HepG2 (cell line): ENCODE measurements at regions not wholly inside any gene's neighbourhood (a gene's known extent, or its start where the extent isn't known, plus 50 kb on each side); places are given as distances from the start of the nearest gene placed in this dataset.

Source experiments
- ATAC-seq: fragments of 200-7000 bp; cut with Tn5 transposase; 3 replicates; pipeline ENCODE4 v1.9.1; 2020; ENCODE audit warnings: mild to moderate bottlenecking, moderate library complexity
- BruUV-seq: library from RNA; stranded (reverse); fragments of 400-500 nt; replicated peaks from 2 replicates; lab custom pipeline; 2021; lab: Mats Ljungman, UMichigan
- CTCF ChIA-PET: fragments of 300-600 bp; formaldehyde crosslinking; extraction: SDS; loops from one replicate; lab custom pipeline; 2021; ENCODE audit warnings: low total read pairs, inconsistent platforms, low intra/inter-chr PET ratio; lab: Yijun Ruan, JAX
- POLR2A ChIA-PET: fragments of 350-600 bp; sonication (Branson Sonifier 250); formaldehyde crosslinking; loops from one replicate; lab custom pipeline; 2020; ENCODE audit warnings: antibody characterized with exemption, inconsistent platforms; lab: Yijun Ruan, JAX
- DNase-seq: peaks from one replicate; pipeline ENCODE4 v3.0.0-alpha.2; 2015; ENCODE audit warnings: low spot score
- FAIRE-seq: peaks from 3 replicates; lab custom pipeline; 2011; peaks lifted over from hg19 to GRCh38; lab: Jason Lieb, UNC
- H2AFZ ChIP-seq: one replicate; pipeline ENCODE4 v1.6.1; 2011; ENCODE audit warnings: low read length, inconsistent platforms
- H3K27ac ChIP-seq: fragments of 300-600 bp; 3 replicates; pipeline ENCODE4 v1.8.0; 2011; ENCODE audit warnings: mixed run types, mild to moderate bottlenecking, mixed read lengths, low read length, inconsistent platforms; ENCODE audit not compliant: insufficient read depth; ENCODE audit errors: extremely low read length
- H3K27me3 ChIP-seq, 2 experiments: fragments of 200-600 bp in 1 of 2; 2 replicates in 1 of 2; 3 replicates in 1 of 2; pipeline versions ENCODE4 v1.6.0 to v1.8.0; 2011; ENCODE audit warnings: low read length in 2 of 2, mild to moderate bottlenecking in 2 of 2, moderate library complexity in 2 of 2, inconsistent platforms in 1 of 2; ENCODE audit not compliant: insufficient read depth in 2 of 2, control insufficient read depth in 1 of 2
- H3K36me3 ChIP-seq, 2 experiments: fragments of 200-600 bp in 1 of 2; replicated peaks in 1 of 2; 2 replicates in 1 of 2; 3 replicates in 1 of 2; pipeline versions ENCODE4 v1.5.1 to v1.8.0; 2011; ENCODE audit warnings: low read length in 2 of 2, inconsistent platforms in 1 of 2; ENCODE audit not compliant: insufficient read depth in 2 of 2, control insufficient read depth in 1 of 2
- H3K4me1 ChIP-seq: 2 replicates; pipeline ENCODE4 v1.5.1; 2012; ENCODE audit warnings: low read length, inconsistent platforms; ENCODE audit not compliant: insufficient read depth
- H3K4me2 ChIP-seq: 2 replicates; pipeline ENCODE4 v1.6.0; 2011; ENCODE audit warnings: low read depth, low read length, inconsistent platforms
- H3K4me3 ChIP-seq, 3 experiments: fragments of 200-600 bp in 1 of 3; sonication (generic), shearing (Covaris generic) in 1 of 3; replicated peaks in 1 of 3; 2 replicates each; pipeline ENCODE4 v1.5.1; 2011 to 2016; ENCODE audit warnings: low read length in 3 of 3, inconsistent platforms in 2 of 3, low read depth in 2 of 3, mild to moderate bottlenecking in 2 of 3, control low read depth in 1 of 3, mixed read lengths in 1 of 3; ENCODE audit not compliant: insufficient read depth in 1 of 3
- H3K79me2 ChIP-seq: one replicate; pipeline ENCODE4 v1.6.1; 2011; ENCODE audit warnings: low read length, inconsistent platforms; ENCODE audit not compliant: insufficient read depth
- H3K9ac ChIP-seq: 2 replicates; pipeline ENCODE4 v1.6.0; 2011; ENCODE audit warnings: mild to moderate bottlenecking, low read depth, low read length, inconsistent platforms; ENCODE audit not compliant: insufficient read depth
- H3K9me3 ChIP-seq: 2 replicates; pipeline ENCODE4 v1.5.1; 2012; ENCODE audit warnings: mild to moderate bottlenecking, low read length
- H4K20me1 ChIP-seq: 2 replicates; pipeline ENCODE4 v1.6.0; 2011; ENCODE audit warnings: inconsistent platforms, mild to moderate bottlenecking, low read length, moderate library complexity; ENCODE audit not compliant: insufficient read depth
- ARID4A ChIP-seq: sonication (generic); formaldehyde crosslinking; IDR thresholded peaks from 2 replicates; pipeline ENCODE4 v1.5.0; 2020; ENCODE audit warnings: mild to moderate bottlenecking, missing genetic modification reagents, borderline replicate concordance
- ELF4 ChIP-seq: sonication (generic); formaldehyde crosslinking; IDR thresholded peaks from 2 replicates; pipeline ENCODE4 v1.5.0; 2020; ENCODE audit warnings: missing genetic modification reagents, mild to moderate bottlenecking, moderate library complexity, borderline replicate concordance
- IRF9 ChIP-seq: sonication (generic); formaldehyde crosslinking; IDR thresholded peaks from 2 replicates; pipeline ENCODE4 v1.8.0; 2022; ENCODE audit warnings: missing genetic modification reagents, mild to moderate bottlenecking, borderline replicate concordance
- KDM6A ChIP-seq: IDR thresholded peaks from 2 replicates; pipeline ENCODE4 v1.6.1; 2016; ENCODE audit warnings: low read depth
- KLF12 ChIP-seq: sonication (generic); formaldehyde crosslinking; IDR thresholded peaks from 2 replicates; pipeline ENCODE4 v1.4.0; 2020; ENCODE audit warnings: missing genetic modification reagents, borderline replicate concordance
- MAZ ChIP-seq, 2 experiments: sonication (generic) in 1 of 2; formaldehyde crosslinking in 1 of 2; IDR thresholded peaks; 2 replicates each; pipeline versions ENCODE4 v1.5.0 to v1.6.1; 2012 to 2020; ENCODE audit warnings: low read depth in 2 of 2, mild to moderate bottlenecking in 2 of 2, borderline replicate concordance in 1 of 2, improper control_type of control experiment in 1 of 2, low read length in 1 of 2, missing genetic modification reagents in 1 of 2, moderate library complexity in 1 of 2
- MED13 ChIP-seq: sonication (generic); formaldehyde crosslinking; IDR thresholded peaks from 2 replicates; pipeline ENCODE4 v1.5.0; 2020; ENCODE audit warnings: missing genetic modification reagents
- NFIB ChIP-seq: sonication (generic); formaldehyde crosslinking; IDR thresholded peaks from 2 replicates; pipeline ENCODE4 v1.9.0; 2021; ENCODE audit warnings: missing genetic modification reagents, mild to moderate bottlenecking, borderline replicate concordance
- RFX3 ChIP-seq: IDR thresholded peaks from 2 replicates; pipeline ENCODE4 v1.6.1; 2016; ENCODE audit warnings: missing biosample characterization, missing genetic modification reagents
- SAP130 ChIP-seq: IDR thresholded peaks from 2 replicates; pipeline ENCODE4 v1.6.1; 2016; ENCODE audit warnings: low read depth
- SMARCC2 ChIP-seq: fragments of 450-650 bp; IDR thresholded peaks from 2 replicates; pipeline ENCODE4 v1.6.1; 2017; ENCODE audit warnings: antibody characterized with exemption, mild to moderate bottlenecking
- ZBTB25 ChIP-seq: IDR thresholded peaks from 2 replicates; pipeline ENCODE4 v1.6.1; 2018; ENCODE audit warnings: missing genetic modification reagents
- ZC3H4 ChIP-seq: sonication (generic); formaldehyde crosslinking; IDR thresholded peaks from 2 replicates; pipeline ENCODE4 v1.4.0; 2020; ENCODE audit warnings: missing genetic modification reagents, borderline replicate concordance
- ZFP36L1 ChIP-seq: sonication (generic); formaldehyde crosslinking; IDR thresholded peaks from 2 replicates; pipeline ENCODE4 v1.8.0; 2022; ENCODE audit warnings: mild to moderate bottlenecking, missing genetic modification reagents, moderate library complexity
- ZNF383 ChIP-seq: sonication (generic); formaldehyde crosslinking; IDR thresholded peaks from 2 replicates; pipeline ENCODE4 v1.4.0; 2020; ENCODE audit warnings: missing genetic modification reagents, mild to moderate bottlenecking, borderline replicate concordance
- ZNF556 ChIP-seq: sonication (generic); formaldehyde crosslinking; IDR thresholded peaks from 2 replicates; pipeline ENCODE4 v1.4.0; 2020; ENCODE audit warnings: mild to moderate bottlenecking, missing genetic modification reagents, borderline replicate concordance
- ZNF747 ChIP-seq: sonication (generic); formaldehyde crosslinking; IDR thresholded peaks from 2 replicates; pipeline ENCODE4 v1.8.1; 2023; ENCODE audit warnings: missing genetic modification reagents, mild to moderate bottlenecking, borderline replicate concordance
- ZSCAN31 ChIP-seq: sonication (generic); formaldehyde crosslinking; IDR thresholded peaks from 2 replicates; pipeline ENCODE4 v1.5.0; 2020; ENCODE audit warnings: low read depth, mild to moderate bottlenecking, missing genetic modification reagents
- WGBS: methylation state at CpG from one replicate; pipeline ENCODE4 v1.1.6; 2017; ENCODE audit warnings: low lambda C conversion rate; 5-methylcytosine and 5-hydroxymethylcytosine counted together
- in situ Hi-C: cut with HindIII; loops from 2 replicates; pipeline ENCODE4 v1.10.0; 2017; ENCODE audit warnings: low pct_unique_long_range_greater_than_20kb; ENCODE audit not compliant: extremely low pct_ligation_motif_present
- intact Hi-C: fragments of 100-400 bp; cut with micrococcal nuclease; formaldehyde crosslinking; loops from one replicate; pipeline ENCODE4 v1.10.0; 2022; ENCODE audit not compliant: unreplicated experiment

GRCh38 chr15:93330912-93331544, 242.0 kb upstream of the RGMA start (continued):
- no peak for TF ChIP-seq NFIB (CRISPR knock-in tag)
- no peak for TF ChIP-seq ZSCAN31 (CRISPR knock-in tag)
- TF ChIP-seq KLF12 = no peak
- TF ChIP-seq KDM6A (CRISPR knock-in tag) = no peak
- no peak for TF ChIP-seq SMARCC2

GRCh38 chr15:93327364-93327763, 238.4 kb upstream of the RGMA start:
- no peak for ATAC-seq
- no peaks in the 10 kb centered on the region for H3K36me3 ChIP-seq
- ChIA-PET POLR2A (no interaction called here), CTCF (no interaction called here)
- H2AFZ ChIP-seq = no peak overlapping the region
- no peak overlapping the region for H3K4me2 ChIP-seq
- no peaks in the 10 kb centered on the region for H4K20me1 ChIP-seq
- no peaks in the 10 kb centered on the region; a peak in 2 of 5 replicates for H3K27me3 ChIP-seq
- WGBS = 11% methylated on average over 1 of the region's 2 CpGs
- intact Hi-C loops = no loop called here
- FAIRE-seq = no peak
- H3K9ac ChIP-seq = no peak overlapping the region
- no peaks in the 10 kb centered on the region for H3K79me2 ChIP-seq
- no peaks in the 10 kb centered on the region for H3K9me3 ChIP-seq
- in situ Hi-C loops = loop anchor here (25.0 kb wide), 1 partner anchor 240 kb away; the partner anchor contains the start of gene RGMA
- H3K27ac ChIP-seq = no peak overlapping the region
- H3K4me3 ChIP-seq = no peak overlapping the region
- H3K4me1 ChIP-seq = peaks cover 19% of the 10 kb centered on the region
- no TSS peak for BruUV-seq
- DNase-seq = no peak
- TF ChIP-seq MED13 (no peak), MAZ (IDR thresholded peaks at IDR 0.05; ENCODE audit: borderline replicate concordance, low read depth, low read length) (no peak), MAZ (CRISPR knock-in tag; IDR thresholded peaks at IDR 0.05; ENCODE audit: low read depth) (no peak), RFX3 (CRISPR knock-in tag) (no peak), ZBTB25 (no peak), ZFP36L1 (CRISPR knock-in tag) (no peak), ZNF747 (CRISPR knock-in tag) (no peak), ELF4 (CRISPR knock-in tag) (no peak), ARID4A (CRISPR knock-in tag) (no peak), IRF9 (CRISPR knock-in tag) (no peak), ZNF383 (no peak), ZNF556 (CRISPR knock-in tag) (no peak), ZC3H4 (no peak), SAP130 (no peak)
